Loucy (cell line): ENCODE measurements at regions not wholly inside any gene's neighbourhood (a gene's known extent, or its start where the extent isn't known, plus 50 kb on each side); places are given as distances from the start of the nearest gene placed in this dataset.

Source experiments
- CTCF ChIP-seq: fragments of 200-600 bp; sonication (generic); conservative IDR thresholded peaks from 2 replicates; pipeline ENCODE4 v1.5.1; 2014; ENCODE audit warnings: mild to moderate bottlenecking, antibody characterized with exemption, low read length
- EZH2phosphoT487 ChIP-seq: fragments of 200-600 bp; IDR thresholded peaks from 2 replicates; pipeline ENCODE4 v1.6.1; 2018; ENCODE audit warnings: antibody characterized with exemption, mild to moderate bottlenecking, moderate library complexity, borderline replicate concordance

- TF ChIP-seq CTCF (no peak), EZH2phosphoT487 (no peak)
These were observed 316.6 kb downstream of the RFPL4B start for GRCh38 chr6:112663698-112664097.
